SH-SY5Y (cell line): ENCODE measurements at regions not wholly inside any gene's neighbourhood (a gene's known extent, or its start where the extent isn't known, plus 50 kb on each side); places are given as distances from the start of the nearest gene placed in this dataset.

Experiments
- GATA2 ChIP-seq: IDR thresholded peaks from 2 replicates; pipeline ENCODE4 v1.6.1; 2011; ENCODE audit warnings: mild to moderate bottlenecking, low read depth, low read length
- GATA3 ChIP-seq: IDR thresholded peaks from 2 replicates; pipeline ENCODE4 v1.6.1; 2011; ENCODE audit warnings: low read depth, mild to moderate bottlenecking, low read length, moderate library complexity

- TF ChIP-seq GATA3 (no peak), GATA2 (no peak; the same call in 1 of the 2 replicates)
Observed at GRCh38 chr7:68715907-68716306, 882.4 kb upstream of the AUTS2 start.
